A549 (cell line): ENCODE measurements at regions not wholly inside any gene's neighbourhood (a gene's known extent, or its start where the extent isn't known, plus 50 kb on each side); places are given as distances from the start of the nearest gene placed in this dataset.

ENCODE experiments used
- ATAC-seq, 2 experiments: fragments of 200-7000 bp in 1 of 2; fragments of >200 bp in 1 of 2; cut with Nextera tagmentation in 1 of 2; cut with Tn5 transposase in 1 of 2; 3 replicates each; pipeline versions ENCODE4 v1.8.0 to v1.9.1; 2018 to 2020; ENCODE audit warnings: mild to moderate bottlenecking in 1 of 2, moderate library complexity in 1 of 2
- CTCF ChIA-PET: fragments of 300-600 bp; sonication (Branson Sonifier 250); formaldehyde crosslinking; extraction: SDS; loops from one replicate; lab custom pipeline; 2021; ENCODE audit warnings: antibody characterized with exemption, inconsistent platforms; lab: Yijun Ruan, JAX
- POLR2A ChIA-PET: fragments of 350-600 bp; formaldehyde crosslinking; extraction: SDS; loops from one replicate; lab custom pipeline; 2021; ENCODE audit warnings: antibody characterized with exemption, inconsistent platforms; lab: Yijun Ruan, JAX
- DNase-seq, 2 experiments: peaks; one replicate each; pipeline versions ENCODE4 v3.0.0 to v3.0.0-alpha.2; 2011 to 2016; ENCODE audit warnings: low read depth in 1 of 2, low spot score in 1 of 2
- FAIRE-seq: peaks from 2 replicates; lab custom pipeline; 2011; peaks lifted over from hg19 to GRCh38; lab: Jason Lieb, UNC
- H3K27ac ChIP-seq, 2 experiments: fragments of >200 bp; sonication (Bioruptor Twin); formaldehyde crosslinking; 3 replicates each; pipeline ENCODE4 v1.5.1; 2016 to 2017
- H3K4me1 ChIP-seq: fragments of >200 bp; sonication (Bioruptor Twin); formaldehyde crosslinking; 3 replicates; pipeline ENCODE4 v1.6.1; 2016
- H3K4me2 ChIP-seq: fragments of >200 bp; sonication (Bioruptor Twin); formaldehyde crosslinking; 3 replicates; pipeline ENCODE4 v1.6.1; 2016
- H3K4me3 ChIP-seq: fragments of >200 bp; sonication (Bioruptor Twin); formaldehyde crosslinking; 3 replicates; pipeline ENCODE4 v1.5.1; 2016
- H3K9me3 ChIP-seq: fragments of >200 bp; sonication (Bioruptor Twin); formaldehyde crosslinking; 3 replicates; pipeline ENCODE4 v1.6.1; 2016
- CBX2 ChIP-seq: fragments of 200-600 bp; sonication (generic); IDR thresholded peaks from 2 replicates; pipeline ENCODE4 v1.6.1; 2016; ENCODE audit warnings: low read depth, mild to moderate bottlenecking, borderline replicate concordance
- EHF ChIP-seq: fragments of 250-450 bp; sonication (Bioruptor Pico); IDR thresholded peaks from 2 replicates; pipeline ENCODE4 v1.5.0; 2020; ENCODE audit warnings: mild to moderate bottlenecking
- ESRRA ChIP-seq: fragments of 150-350 bp; IDR thresholded peaks from 2 replicates; pipeline ENCODE4 v1.6.1; 2014; ENCODE audit warnings: mild to moderate bottlenecking, low read length, borderline replicate concordance
- FOSL2 ChIP-seq, 2 experiments: fragments of 450-650 bp in 1 of 2; fragments of >200 bp in 1 of 2; sonication (Bioruptor Twin) in 1 of 2; formaldehyde crosslinking; IDR thresholded peaks; 2 replicates each; pipeline versions ENCODE4 v1.5.0 to v1.6.1; 2016 to 2020; ENCODE audit warnings: mild to moderate bottlenecking in 1 of 2, moderate library complexity in 1 of 2
- HDAC2 ChIP-seq: fragments of 200-600 bp; sonication (generic); IDR thresholded peaks from 2 replicates; pipeline ENCODE4 v1.6.1; 2016
- HES2 ChIP-seq: fragments of >200 bp; sonication (Bioruptor Twin); formaldehyde crosslinking; IDR thresholded peaks from 2 replicates; pipeline ENCODE4 v1.6.1; 2016
- MAFK ChIP-seq: fragments of 450-650 bp; IDR thresholded peaks from 2 replicates; pipeline ENCODE4 v1.6.1; 2014; ENCODE audit not compliant: partially characterized antibody
- NFE2L2 ChIP-seq: fragments of 150-350 bp; conservative IDR thresholded peaks from 2 replicates; pipeline ENCODE4 v1.6.1; 2014; ENCODE audit warnings: low read length
- PHF8 ChIP-seq: fragments of 200-600 bp; sonication (generic); IDR thresholded peaks from 2 replicates; pipeline ENCODE4 v1.6.1; 2016; ENCODE audit warnings: low read depth, mild to moderate bottlenecking, antibody characterized with exemption, moderate library complexity, borderline replicate concordance
- RAD21 ChIP-seq, 2 experiments: fragments of >200 bp in 1 of 2; sonication (Bioruptor Twin) in 1 of 2; formaldehyde crosslinking in 1 of 2; IDR thresholded peaks in 1 of 2; conservative IDR thresholded peaks in 1 of 2; 2 replicates in 1 of 2; 3 replicates in 1 of 2; pipeline ENCODE4 v1.6.1; 2012 to 2018; ENCODE audit warnings: inconsistent platforms in 1 of 2
- RARB ChIP-seq: fragments of 250-450 bp; sonication (Bioruptor Pico); IDR thresholded peaks from 2 replicates; pipeline ENCODE4 v1.8.0; 2021; ENCODE audit warnings: mild to moderate bottlenecking, moderate library complexity
- REST ChIP-seq: fragments of 200-600 bp; sonication (generic); IDR thresholded peaks from 2 replicates; pipeline ENCODE4 v1.6.1; 2016; ENCODE audit warnings: antibody characterized with exemption, mild to moderate bottlenecking, moderate library complexity
- RNF2 ChIP-seq: fragments of 200-600 bp; sonication (generic); IDR thresholded peaks from 2 replicates; pipeline ENCODE4 v1.6.1; 2016; ENCODE audit warnings: low read depth, mild to moderate bottlenecking, antibody characterized with exemption, moderate library complexity, borderline replicate concordance
- SREBF2 ChIP-seq: fragments of 450-650 bp; IDR thresholded peaks from 2 replicates; pipeline ENCODE4 v1.6.1; 2014; ENCODE audit warnings: mild to moderate bottlenecking, moderate library complexity
- TP53 ChIP-seq: fragments of 250-450 bp; sonication (Bioruptor Pico); IDR thresholded peaks from 2 replicates; pipeline ENCODE4 v1.5.0; 2021; ENCODE audit warnings: mild to moderate bottlenecking, moderate library complexity
- USF2 ChIP-seq: fragments of 450-650 bp; IDR thresholded peaks from 2 replicates; pipeline ENCODE4 v1.6.1; 2014; ENCODE audit warnings: antibody characterized with exemption
- WGBS: methylation state at CpG from one replicate; pipeline ENCODE4 v1.1.6; 2017; ENCODE audit errors: missing lambda C conversion rate; 5-methylcytosine and 5-hydroxymethylcytosine counted together
- TF ChIP-seq, protein P1 (sequence below): IDR thresholded peaks from 2 replicates; pipeline ENCODE4 v1.6.1; 2012
- TF ChIP-seq, protein P2 (sequence below): fragments of 250-450 bp; sonication (Bioruptor Pico); IDR thresholded peaks from 2 replicates; pipeline ENCODE4 v1.5.0; 2020; ENCODE audit warnings: low read depth, mild to moderate bottlenecking, moderate library complexity
- TF ChIP-seq, protein P3 (sequence below): fragments of 250-450 bp; sonication (Bioruptor Pico); IDR thresholded peaks from 2 replicates; pipeline ENCODE4 v1.5.0; 2021; ENCODE audit warnings: mild to moderate bottlenecking, moderate library complexity, borderline replicate concordance

- no peak for DNase-seq
- Histone ChIP-seq H3K27ac (no peak overlapping the region), H3K4me2 (no peak overlapping the region), H3K9me3 (no peaks in the 10 kb centered on the region), H3K4me1 (no peaks in the 10 kb centered on the region), H3K4me3 (no peak overlapping the region)
- 3% methylated on average over 7 of the region's 7 CpGs for WGBS
- ATAC-seq: no peak
- FAIRE-seq: no peak
- ChIA-PET CTCF (no interaction called here), POLR2A (no interaction called here)
- no peak for TF ChIP-seq RAD21 (conservative IDR thresholded peaks at IDR 0.05 in 1 of 2, IDR thresholded peaks at IDR 0.05 in 1 of 2)
- TF ChIP-seq EHF: no peak
- no peak for TF ChIP-seq NFE2L2
- no peak for TF ChIP-seq MAFK
- TF ChIP-seq, protein P1, sequence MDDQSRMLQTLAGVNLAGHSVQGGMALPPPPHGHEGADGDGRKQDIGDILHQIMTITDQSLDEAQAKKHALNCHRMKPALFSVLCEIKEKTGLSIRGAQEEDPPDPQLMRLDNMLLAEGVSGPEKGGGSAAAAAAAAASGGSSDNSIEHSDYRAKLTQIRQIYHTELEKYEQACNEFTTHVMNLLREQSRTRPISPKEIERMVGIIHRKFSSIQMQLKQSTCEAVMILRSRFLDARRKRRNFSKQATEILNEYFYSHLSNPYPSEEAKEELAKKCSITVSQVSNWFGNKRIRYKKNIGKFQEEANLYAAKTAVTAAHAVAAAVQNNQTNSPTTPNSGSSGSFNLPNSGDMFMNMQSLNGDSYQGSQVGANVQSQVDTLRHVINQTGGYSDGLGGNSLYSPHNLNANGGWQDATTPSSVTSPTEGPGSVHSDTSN: no peak
- TF ChIP-seq, protein P2, sequence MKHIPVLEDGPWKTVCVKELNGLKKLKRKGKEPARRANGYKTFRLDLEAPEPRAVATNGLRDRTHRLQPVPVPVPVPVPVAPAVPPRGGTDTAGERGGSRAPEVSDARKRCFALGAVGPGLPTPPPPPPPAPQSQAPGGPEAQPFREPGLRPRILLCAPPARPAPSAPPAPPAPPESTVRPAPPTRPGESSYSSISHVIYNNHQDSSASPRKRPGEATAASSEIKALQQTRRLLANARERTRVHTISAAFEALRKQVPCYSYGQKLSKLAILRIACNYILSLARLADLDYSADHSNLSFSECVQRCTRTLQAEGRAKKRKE: no peak
- no peak for TF ChIP-seq REST
- TF ChIP-seq USF2: no peak
- TF ChIP-seq FOSL2 (IDR thresholded peaks at IDR 0.05): no peak
- no peak for TF ChIP-seq FOSL2 (CRISPR knock-in tag; IDR thresholded peaks at IDR 0.05)
- TF ChIP-seq TP53 (CRISPR knock-in tag): no peak
- no peak for TF ChIP-seq RARB (CRISPR knock-in tag)
- TF ChIP-seq ESRRA: no peak
- TF ChIP-seq, protein P3, sequence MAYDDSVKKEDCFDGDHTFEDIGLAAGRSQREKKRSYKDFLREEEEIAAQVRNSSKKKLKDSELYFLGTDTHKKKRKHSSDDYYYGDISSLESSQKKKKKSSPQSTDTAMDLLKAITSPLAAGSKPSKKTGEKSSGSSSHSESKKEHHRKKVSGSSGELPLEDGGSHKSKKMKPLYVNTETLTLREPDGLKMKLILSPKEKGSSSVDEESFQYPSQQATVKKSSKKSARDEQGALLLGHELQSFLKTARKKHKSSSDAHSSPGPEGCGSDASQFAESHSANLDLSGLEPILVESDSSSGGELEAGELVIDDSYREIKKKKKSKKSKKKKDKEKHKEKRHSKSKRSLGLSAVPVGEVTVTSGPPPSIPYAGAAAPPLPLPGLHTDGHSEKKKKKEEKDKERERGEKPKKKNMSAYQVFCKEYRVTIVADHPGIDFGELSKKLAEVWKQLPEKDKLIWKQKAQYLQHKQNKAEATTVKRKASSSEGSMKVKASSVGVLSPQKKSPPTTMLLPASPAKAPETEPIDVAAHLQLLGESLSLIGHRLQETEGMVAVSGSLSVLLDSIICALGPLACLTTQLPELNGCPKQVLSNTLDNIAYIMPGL (CRISPR knock-in tag): no peak
- no peak for TF ChIP-seq RNF2
- TF ChIP-seq HDAC2: no peak
- no peak for TF ChIP-seq SREBF2
- no peak for TF ChIP-seq PHF8
- TF ChIP-seq HES2: no peak
- TF ChIP-seq CBX2: no peak
Observed at GRCh38 chr1:118486199-118486598, 301.2 kb upstream of the SPAG17 start.
